DOHH2 (cell line): ENCODE measurements at regions not wholly inside any gene's neighbourhood (a gene's known extent, or its start where the extent isn't known, plus 50 kb on each side); places are given as distances from the start of the nearest gene placed in this dataset.

Experiments
- CTCF ChIP-seq: fragments of 200-600 bp; sonication (generic); IDR thresholded peaks from one replicate; pipeline ENCODE4 v1.5.1; 2014; ENCODE audit warnings: antibody characterized with exemption, mild to moderate bottlenecking, low read depth, low read length; ENCODE audit not compliant: poor library complexity, severe bottlenecking
- EZH2phosphoT487 ChIP-seq: fragments of 200-600 bp; sonication (generic); IDR thresholded peaks from 2 replicates; pipeline ENCODE4 v1.6.1; 2017; ENCODE audit warnings: borderline replicate concordance, mild to moderate bottlenecking, antibody characterized with exemption, low read length, moderate library complexity, mixed read lengths

- TF ChIP-seq CTCF = no peak
- no peak for TF ChIP-seq EZH2phosphoT487
These were observed 463.9 kb upstream of the PCDH7 start for GRCh38 chr4:30256116-30256832.
